Ishikawa (cell line): ENCODE measurements at regions not wholly inside any gene's neighbourhood (a gene's known extent, or its start where the extent isn't known, plus 50 kb on each side); places are given as distances from the start of the nearest gene placed in this dataset.

Source experiments
- CEBPB ChIP-seq: IDR thresholded peaks from 2 replicates; pipeline ENCODE4 v1.6.1; 2012
- CREB1 ChIP-seq: IDR thresholded peaks from 2 replicates; pipeline ENCODE4 v1.6.1; 2012; ENCODE audit warnings: low read depth
- EGR1 ChIP-seq: IDR thresholded peaks from 2 replicates; pipeline ENCODE4 v1.6.1; 2012
- EP300 ChIP-seq: IDR thresholded peaks from 2 replicates; pipeline ENCODE4 v1.6.1; 2012; ENCODE audit warnings: borderline replicate concordance
- FOXM1 ChIP-seq: IDR thresholded peaks from 2 replicates; pipeline ENCODE4 v1.6.1; 2012; ENCODE audit warnings: low read depth, borderline replicate concordance
- NFIC ChIP-seq: IDR thresholded peaks from 2 replicates; pipeline ENCODE4 v1.6.1; 2012
- RAD21 ChIP-seq: IDR thresholded peaks from 2 replicates; pipeline ENCODE4 v1.6.1; 2012; ENCODE audit warnings: low read depth
- REST ChIP-seq: IDR thresholded peaks from 2 replicates; pipeline ENCODE4 v1.6.1; 2012; ENCODE audit warnings: low read depth, mild to moderate bottlenecking
- TAF1 ChIP-seq: IDR thresholded peaks from 2 replicates; pipeline ENCODE4 v1.6.1; 2012; ENCODE audit warnings: low read depth, mild to moderate bottlenecking
- TCF12 ChIP-seq: IDR thresholded peaks from 2 replicates; pipeline ENCODE4 v1.6.1; 2012; ENCODE audit warnings: low read depth
- TEAD4 ChIP-seq: IDR thresholded peaks from 2 replicates; pipeline ENCODE4 v1.6.1; 2012
- YY1 ChIP-seq: IDR thresholded peaks from 2 replicates; pipeline ENCODE4 v1.6.1; 2012; ENCODE audit warnings: low read depth
- ZBTB7A ChIP-seq: IDR thresholded peaks from 2 replicates; pipeline ENCODE4 v1.6.1; 2012; ENCODE audit warnings: low read depth
- TF ChIP-seq, protein P1 (sequence below): IDR thresholded peaks from 2 replicates; pipeline ENCODE4 v1.6.1; 2012
- TF ChIP-seq, protein P2 (sequence below): IDR thresholded peaks from 2 replicates; pipeline ENCODE4 v1.6.1; 2012

GRCh38 chr22:48178536-48178935 is 1416.1 kb downstream of the TBC1D22A start:
- TF ChIP-seq REST (no peak), ZBTB7A (no peak), YY1 (no peak), EP300 (no peak), TCF12 (no peak), RAD21 (no peak), TAF1 (no peak), CEBPB (no peak)
- TF ChIP-seq, protein P1, sequence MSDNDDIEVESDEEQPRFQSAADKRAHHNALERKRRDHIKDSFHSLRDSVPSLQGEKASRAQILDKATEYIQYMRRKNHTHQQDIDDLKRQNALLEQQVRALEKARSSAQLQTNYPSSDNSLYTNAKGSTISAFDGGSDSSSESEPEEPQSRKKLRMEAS, result no peak

- no peak for TF ChIP-seq FOXM1
- no peak for TF ChIP-seq ZBTB7A
- TF ChIP-seq REST, result no peak
- no peak for TF ChIP-seq CEBPB
- no peak for TF ChIP-seq EGR1
- no peak for TF ChIP-seq TEAD4
- TF ChIP-seq, protein P2, sequence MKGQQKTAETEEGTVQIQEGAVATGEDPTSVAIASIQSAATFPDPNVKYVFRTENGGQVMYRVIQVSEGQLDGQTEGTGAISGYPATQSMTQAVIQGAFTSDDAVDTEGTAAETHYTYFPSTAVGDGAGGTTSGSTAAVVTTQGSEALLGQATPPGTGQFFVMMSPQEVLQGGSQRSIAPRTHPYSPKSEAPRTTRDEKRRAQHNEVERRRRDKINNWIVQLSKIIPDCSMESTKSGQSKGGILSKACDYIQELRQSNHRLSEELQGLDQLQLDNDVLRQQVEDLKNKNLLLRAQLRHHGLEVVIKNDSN, result no peak
- TF ChIP-seq TCF12, result no peak
- TF ChIP-seq, protein P1, result no peak
- TF ChIP-seq YY1, result no peak
- no peak for TF ChIP-seq CREB1
- no peak for TF ChIP-seq EP300
- TF ChIP-seq TAF1, result no peak
- no peak for TF ChIP-seq RAD21
Measured at GRCh38 chr22:48177631-48178030, 1415.2 kb downstream of the TBC1D22A start.

GRCh38 chr22:48175721-48176120 is 1413.3 kb downstream of the TBC1D22A start:
- TF ChIP-seq RAD21 (no peak), YY1 (no peak), TCF12 (no peak), ZBTB7A (no peak), TEAD4 (no peak), REST (no peak), TAF1 (no peak), EP300 (no peak), CREB1 (no peak), EGR1 (no peak), CEBPB (no peak), NFIC (no peak), FOXM1 (no peak)
- TF ChIP-seq, protein P2, result no peak
- TF ChIP-seq, protein P1, result no peak

- TF ChIP-seq CEBPB, result no peak
- TF ChIP-seq FOXM1, result no peak
- no peak for TF ChIP-seq TEAD4
- no peak for TF ChIP-seq TCF12
- TF ChIP-seq RAD21, result no peak
- no peak for TF ChIP-seq EP300
- TF ChIP-seq YY1, result no peak
- no peak for TF ChIP-seq REST
Measured at GRCh38 chr22:48173773-48174160, 1411.3 kb downstream of the TBC1D22A start.
